ENCODE measurements at regions not wholly inside any gene's neighbourhood (a gene's known extent, or its start where the extent isn't known, plus 50 kb on each side); places are given as distances from the start of the nearest gene placed in this dataset.
A peak's percentile ranks its signal among the peaks of the same experiment; 100 is the strongest.

GRCh38 chr1:24987424-24987823 is 57.3 kb upstream of the RUNX3 start:
- no peak overlapping the region for H3K27ac ChIP-seq (ENCODE audit: low read length in 2 of 2)
- H3K9ac ChIP-seq (ENCODE audit: low read length), result no peak overlapping the region
- no peak for TF ChIP-seq EZH2 (IDR thresholded peaks at IDR 0.05; ENCODE audit: borderline replicate concordance, insufficient read depth, low read depth, low read length, poor library complexity, severe bottlenecking)
- TF ChIP-seq CTCF (IDR thresholded peaks at IDR 0.05), result no peak
- DNase-seq (no peak), ATAC-seq (ENCODE audit: low read depth) (no peak)
- H3K4me1 ChIP-seq (ENCODE audit: control insufficient read depth in 2 of 2, insufficient read depth in 2 of 2, low read length in 2 of 2), result peaks cover 11 to 17% of the 10 kb centered on the region in 2 donors
- WGBS (ENCODE audit: insufficient coverage), result 91% methylated on average over 11 of the region's 11 CpGs
- no peak overlapping the region for H2AFZ ChIP-seq (ENCODE audit: insufficient read depth, low read depth, low read length, poor library complexity, severe bottlenecking)
- no peak overlapping the region for H3K4me3 ChIP-seq (ENCODE audit: control extremely low read depth in 1 of 5, extremely low read depth in 1 of 5, insufficient read depth in 1 of 5, low read depth in 2 of 5, low read length in 4 of 5)
- no peaks in the 10 kb centered on the region for H4K20me1 ChIP-seq (ENCODE audit: control insufficient read depth, insufficient read depth, low read length, poor library complexity, severe bottlenecking)
- H3K4me2 ChIP-seq (replicated peaks; ENCODE audit: low read depth, low read length, poor library complexity, severe bottlenecking), result no peak overlapping the region
- H3K4me3 Mint-ChIP-seq, result no peak overlapping the region
- no peaks in the 10 kb centered on the region for H3K79me2 ChIP-seq (ENCODE audit: control insufficient read depth, insufficient read depth, low read length)
- CTCF ChIA-PET, result interaction anchor here (0.7 to 1.8 kb wide), 11 partner anchors 8 to 140 kb away, joined by 3 to 7 read pairs (median 5); partner anchors contain the start of gene RUNX3
- H3K9me3 Mint-ChIP-seq (ENCODE audit: insufficient read depth), result no peaks in the 10 kb centered on the region
- H3K27ac Mint-ChIP-seq, result peak overlapping the region; percentile 26
- peaks cover 28% of the 10 kb centered on the region for H3K4me1 Mint-ChIP-seq
- POLR2A ChIA-PET, result interaction anchor here (1.2 to 1.6 kb wide), 2 partner anchors 35 to 57 kb away, joined by 3 to 7 read pairs; no protein-coding TSS in a partner anchor
- H3K27me3 ChIP-seq (replicated peaks in 1 of 4; ENCODE audit: control extremely low read depth in 1 of 4, control insufficient read depth in 3 of 4, insufficient read depth in 4 of 4, low read length in 3 of 4), result peaks cover 0 to 3% (median 0%) of the 10 kb centered on the region in 4 experiments
- intact Hi-C loops (cut with micrococcal nuclease), result loop anchor here (5.0 kb wide), 1 partner anchor 35 kb away; no protein-coding TSS in a partner anchor
- peaks cover 0 to 12% (median 0%) of the 10 kb centered on the region in 3 donors for H3K9me3 ChIP-seq (ENCODE audit: control extremely low read depth in 1 of 3, control insufficient read depth in 2 of 3, insufficient read depth in 1 of 3, low read length in 2 of 3)
- H3K36me3 ChIP-seq (replicated peaks in 1 of 2; ENCODE audit: control extremely low read depth in 1 of 2, control insufficient read depth in 1 of 2, extremely low read depth in 1 of 2, insufficient read depth in 2 of 2, low read length in 1 of 2), result no peaks in the 10 kb centered on the region
- no peaks in the 10 kb centered on the region for H3K27me3 Mint-ChIP-seq

GRCh38 chr1:24986372-24986965 is 56.4 kb upstream of the RUNX3 start:
- ATAC-seq (ENCODE audit: low read depth), result no peak
- H3K27me3 Mint-ChIP-seq, result no peaks in the 10 kb centered on the region
- Histone ChIP-seq H3K4me1 (ENCODE audit: control insufficient read depth in 2 of 2, insufficient read depth in 2 of 2, low read length in 2 of 2) (peaks cover 11 to 15% of the 10 kb centered on the region in 2 donors), H3K27ac (ENCODE audit: low read length in 2 of 2) (no peak overlapping the region), H4K20me1 (ENCODE audit: control insufficient read depth, insufficient read depth, low read length, poor library complexity, severe bottlenecking) (no peaks in the 10 kb centered on the region), H3K9ac (ENCODE audit: low read length) (no peak overlapping the region), H3K4me2 (replicated peaks; ENCODE audit: low read depth, low read length, poor library complexity, severe bottlenecking) (no peak overlapping the region), H3K27me3 (replicated peaks in 1 of 4; ENCODE audit: control extremely low read depth in 1 of 4, control insufficient read depth in 3 of 4, insufficient read depth in 4 of 4, low read length in 3 of 4) (no peaks in the 10 kb centered on the region), H2AFZ (ENCODE audit: insufficient read depth, low read depth, low read length, poor library complexity, severe bottlenecking) (no peak overlapping the region), H3K9me3 (ENCODE audit: control extremely low read depth in 1 of 3, control insufficient read depth in 2 of 3, insufficient read depth in 1 of 3, low read length in 2 of 3) (peaks cover 0 to 8% (median 0%) of the 10 kb centered on the region in 3 donors), H3K4me3 (ENCODE audit: control extremely low read depth in 1 of 5, extremely low read depth in 1 of 5, insufficient read depth in 1 of 5, low read depth in 2 of 5, low read length in 4 of 5) (no peak overlapping the region), H3K36me3 (replicated peaks in 1 of 2; ENCODE audit: control extremely low read depth in 1 of 2, control insufficient read depth in 1 of 2, extremely low read depth in 1 of 2, insufficient read depth in 2 of 2, low read length in 1 of 2) (no peaks in the 10 kb centered on the region), H3K79me2 (ENCODE audit: control insufficient read depth, insufficient read depth, low read length) (no peaks in the 10 kb centered on the region)
- H3K27ac Mint-ChIP-seq, result no peak overlapping the region
- intact Hi-C loops (cut with micrococcal nuclease), result loop anchor here (5.0 kb wide), 1 partner anchor 36 kb away; no protein-coding TSS in a partner anchor
- CTCF ChIA-PET, result interaction anchor here (1.0 to 2.0 kb wide), 6 partner anchors 34 to 54 kb away, joined by 3 to 7 read pairs (median 5); no protein-coding TSS in a partner anchor
- no peak for DNase-seq
- H3K4me3 Mint-ChIP-seq, result no peak overlapping the region
- H3K4me1 Mint-ChIP-seq, result peaks cover 22% of the 10 kb centered on the region
- POLR2A ChIA-PET, result interaction anchor here (0.6 kb wide), 1 partner anchor 11 kb away, joined by 4 read pairs; no protein-coding TSS in a partner anchor
- TF ChIP-seq CTCF (IDR thresholded peaks at IDR 0.05), result no peak
- no peak for TF ChIP-seq EZH2 (IDR thresholded peaks at IDR 0.05; ENCODE audit: borderline replicate concordance, insufficient read depth, low read depth, low read length, poor library complexity, severe bottlenecking)
- WGBS (ENCODE audit: insufficient coverage), result 86% methylated on average over 2 of the region's 2 CpGs
- H3K9me3 Mint-ChIP-seq (ENCODE audit: insufficient read depth), result no peaks in the 10 kb centered on the region
